OCI-LY7 (cell line): ENCODE measurements at regions not wholly inside any gene's neighbourhood (a gene's known extent, or its start where the extent isn't known, plus 50 kb on each side); places are given as distances from the start of the nearest gene placed in this dataset.

Experiments used
- BruUV-seq: library from RNA; stranded (reverse); fragments of 400-500 nt; replicated peaks from 2 replicates; lab custom pipeline; 2021; lab: Mats Ljungman, UMichigan
- CTCF ChIA-PET: fragments of 300-600 bp; sonication (Branson Sonifier 250); formaldehyde crosslinking; loops from one replicate; lab custom pipeline; 2022; ENCODE audit warnings: antibody characterized with exemption; ENCODE audit not compliant: unreplicated experiment; lab: Charles Lee
- POLR2A ChIA-PET: fragments of 300-600 bp; sonication (Branson Sonifier 250); formaldehyde crosslinking; loops from one replicate; lab custom pipeline; 2022; ENCODE audit warnings: antibody characterized with exemption; lab: Charles Lee
- DNase-seq: peaks from one replicate; pipeline ENCODE4 v3.0.0-alpha.2; 2015; ENCODE audit warnings: low spot score
- H2AFZ ChIP-seq: fragments of 200-600 bp; sonication (generic), shearing (Covaris generic); 2 replicates; pipeline ENCODE4 v1.6.1; 2014; ENCODE audit warnings: mild to moderate bottlenecking, antibody characterized with exemption, low read length, moderate library complexity
- H3K27ac ChIP-seq: fragments of 200-600 bp; sonication (generic); 2 replicates; pipeline ENCODE4 v1.5.1; 2014; ENCODE audit warnings: mixed run types, low read depth, mild to moderate bottlenecking, moderate library complexity, low read length, inconsistent platforms; ENCODE audit not compliant: poor library complexity, severe bottlenecking
- H3K36me3 ChIP-seq: fragments of 200-600 bp; sonication (generic); 2 replicates; pipeline ENCODE4 v1.6.1; 2014; ENCODE audit warnings: mild to moderate bottlenecking, antibody characterized with exemption, low read length, moderate library complexity, mixed read lengths; ENCODE audit not compliant: insufficient read depth
- H3K4me1 ChIP-seq: fragments of 200-600 bp; sonication (generic); 2 replicates; pipeline ENCODE4 v1.5.1; 2014; ENCODE audit warnings: mild to moderate bottlenecking, low read length; ENCODE audit not compliant: insufficient read depth, poor library complexity, severe bottlenecking
- H3K4me2 ChIP-seq: fragments of 200-600 bp; sonication (generic); 2 replicates; pipeline ENCODE4 v1.6.1; 2014; ENCODE audit warnings: mild to moderate bottlenecking, low read length
- H3K4me3 ChIP-seq: fragments of 200-600 bp; sonication (generic); 2 replicates; pipeline ENCODE4 v1.5.1; 2014; ENCODE audit warnings: mild to moderate bottlenecking, low read depth, low read length; ENCODE audit not compliant: poor library complexity, severe bottlenecking
- H3K79me2 ChIP-seq: fragments of 200-600 bp; sonication (generic); 2 replicates; pipeline ENCODE4 v1.6.1; 2016; ENCODE audit warnings: low read depth, mild to moderate bottlenecking, low read length, moderate library complexity, mixed read lengths; ENCODE audit not compliant: insufficient read depth
- H3K9me2 ChIP-seq: fragments of 200-600 bp; sonication (generic); 2 replicates; pipeline ENCODE4 v1.6.1; 2016; ENCODE audit warnings: mild to moderate bottlenecking, low read length, mixed read lengths; ENCODE audit not compliant: insufficient read depth
- H3K9me3 ChIP-seq: fragments of 200-600 bp; sonication (generic); 2 replicates; pipeline ENCODE4 v1.6.1; 2014; ENCODE audit warnings: mild to moderate bottlenecking, mixed run types, low read length, mixed read lengths
- H4K20me1 ChIP-seq: fragments of 200-600 bp; sonication (generic); 2 replicates; pipeline ENCODE4 v1.6.1; 2014; ENCODE audit warnings: mild to moderate bottlenecking, antibody characterized with exemption, low read length, moderate library complexity, mixed read lengths; ENCODE audit not compliant: insufficient read depth
- CTCF ChIP-seq: fragments of 200-600 bp; sonication (generic); conservative IDR thresholded peaks from 2 replicates; pipeline ENCODE4 v1.5.1; 2014; ENCODE audit warnings: mild to moderate bottlenecking, antibody characterized with exemption, low read length, moderate library complexity, mixed read lengths
- EZH2phosphoT487 ChIP-seq: fragments of 200-600 bp; sonication (generic); IDR thresholded peaks from 2 replicates; pipeline ENCODE4 v1.6.1; 2018; ENCODE audit warnings: low read depth, borderline replicate concordance, mild to moderate bottlenecking, mixed run types, antibody characterized with exemption, low read length, moderate library complexity, mixed read lengths
- intact Hi-C: fragments of 100-400 bp; cut with micrococcal nuclease; formaldehyde crosslinking; loops from one replicate; pipeline ENCODE4 v1.10.0; 2022; ENCODE audit not compliant: unreplicated experiment

- CTCF ChIA-PET, result no interaction called here
- DNase-seq, result no peak
- no peaks in the 10 kb centered on the region for H3K4me1 ChIP-seq
- H3K79me2 ChIP-seq, result no peaks in the 10 kb centered on the region
- H4K20me1 ChIP-seq, result no peaks in the 10 kb centered on the region
- H3K27ac ChIP-seq, result no peak overlapping the region
- H3K4me3 ChIP-seq, result no peak overlapping the region
- no peak overlapping the region for H3K4me2 ChIP-seq
- H3K36me3 ChIP-seq, result no peaks in the 10 kb centered on the region
- intact Hi-C loops, result no loop called here
- H2AFZ ChIP-seq, result no peak overlapping the region; the same call in 1 of the 2 replicates
- no peaks in the 10 kb centered on the region for H3K9me2 ChIP-seq
- TF ChIP-seq CTCF (no peak), EZH2phosphoT487 (no peak)
- no peaks in the 10 kb centered on the region for H3K9me3 ChIP-seq
- BruUV-seq, result no TSS peak
- POLR2A ChIA-PET, result interaction anchor here (0.5 to 1.9 kb wide), 9 partner anchors 9 to 131 kb away, joined by 3 to 13 read pairs (median 3); no protein-coding TSS in a partner anchor
These were observed 246.2 kb downstream of the HACE1 start for GRCh38 chr6:104613416-104614001.

- Histone ChIP-seq H4K20me1 (no peaks in the 10 kb centered on the region), H3K36me3 (no peaks in the 10 kb centered on the region), H3K9me3 (no peaks in the 10 kb centered on the region), H3K4me2 (no peak overlapping the region), H2AFZ (peak overlapping the region; percentile 35; the same call in 1 of the 2 replicates), H3K4me3 (no peak overlapping the region), H3K9me2 (no peaks in the 10 kb centered on the region), H3K27ac (no peak overlapping the region), H3K4me1 (no peaks in the 10 kb centered on the region), H3K79me2 (no peaks in the 10 kb centered on the region)
- ChIA-PET POLR2A (interaction anchor here (1.1 kb wide), 1 partner anchor 10 kb away, joined by 3 read pairs; no protein-coding TSS in a partner anchor), CTCF (no interaction called here)
- intact Hi-C loops, result no loop called here
- TF ChIP-seq CTCF, result no peak
- no peak for TF ChIP-seq EZH2phosphoT487
- DNase-seq, result no peak
- no TSS peak for BruUV-seq
These were observed 247.2 kb downstream of the HACE1 start for GRCh38 chr6:104612541-104612940.

- no peak overlapping the region for H3K4me3 ChIP-seq
- ChIA-PET POLR2A (no interaction called here), CTCF (no interaction called here)
- H3K9me2 ChIP-seq, result no peaks in the 10 kb centered on the region
- intact Hi-C loops, result no loop called here
- H3K27ac ChIP-seq, result no peak overlapping the region
- no peak for DNase-seq
- H3K36me3 ChIP-seq, result no peaks in the 10 kb centered on the region
- no peaks in the 10 kb centered on the region for H4K20me1 ChIP-seq
- H3K9me3 ChIP-seq, result no peaks in the 10 kb centered on the region
- no peaks in the 10 kb centered on the region for H3K79me2 ChIP-seq
- H3K4me1 ChIP-seq, result peaks cover 1% of the 10 kb centered on the region
- BruUV-seq, result no TSS peak
- H3K4me2 ChIP-seq, result no peak overlapping the region
- H2AFZ ChIP-seq, result peak overlapping the region; percentile 7; the same call in 1 of the 2 replicates
- no peak for TF ChIP-seq CTCF
- TF ChIP-seq EZH2phosphoT487, result no peak
These were observed 251.6 kb downstream of the HACE1 start for GRCh38 chr6:104608101-104608500.
